DMS 273 treated with DMSO at 0.1 percent for 48 hours (cell line): ENCODE measurements at regions not wholly inside any gene's neighbourhood (a gene's known extent, or its start where the extent isn't known, plus 50 kb on each side); places are given as distances from the start of the nearest gene placed in this dataset.
A peak's percentile ranks its signal among the peaks of the same experiment; 100 is the strongest.
"Not testable (repeated sequence)": the region's sequence is repeated elsewhere in the genome, so short reads cannot be mapped to it uniquely, and the experiment has no call there.

Source experiments
- DNase-seq: peaks from one replicate; lab custom pipeline; 2025; lab: John Stamatoyannopoulos, UW

- DNase-seq, result no peak
Measured at GRCh38 chr22:17318817-17319216, 50.4 kb upstream of the CECR2 start.

GRCh38 chr22:17315310-17315709, 54.0 kb upstream of the CECR2 start:
- DNase-seq, result no peak

- DNase-seq, result no peak
Measured at GRCh38 chr22:17314487-17314886, 54.8 kb upstream of the CECR2 start.

GRCh38 chr22:17313626-17314025, 55.6 kb upstream of the CECR2 start:
- no peak for DNase-seq

GRCh38 chr22:17307566-17307965, 61.7 kb upstream of the CECR2 start:
- DNase-seq, result no peak

GRCh38 chr22:17305076-17305475, 64.2 kb upstream of the CECR2 start:
- no peak for DNase-seq

- DNase-seq, result no peak
Measured at GRCh38 chr22:17303840-17304779, 65.2 kb upstream of the CECR2 start.

GRCh38 chr22:17303441-17303839, 65.8 kb upstream of the CECR2 start:
- no peak for DNase-seq

- no peak for DNase-seq
Measured at GRCh38 chr22:17302616-17303015, 66.6 kb upstream of the CECR2 start.

- no peak for DNase-seq
Measured at GRCh38 chr22:17300926-17301325, 68.3 kb upstream of the CECR2 start.

- not testable (repeated sequence) for DNase-seq
Measured at GRCh38 chr22:17298805-17299502, 70.3 kb upstream of the CECR2 start.

- DNase-seq, result no peak
Measured at GRCh38 chr22:17285656-17286055, 66.4 kb upstream of the ADA2 start.

- no peak for DNase-seq
Measured at GRCh38 chr22:17284888-17285287, 65.7 kb upstream of the ADA2 start.

- no peak for DNase-seq
Measured at GRCh38 chr22:17284466-17284865, 65.2 kb upstream of the ADA2 start.

GRCh38 chr22:17283865-17284264, 64.6 kb upstream of the ADA2 start:
- not testable (repeated sequence) for DNase-seq

- DNase-seq, result no peak
Measured at GRCh38 chr22:17283423-17283822, 64.2 kb upstream of the ADA2 start.

GRCh38 chr22:17281440-17281841, 62.2 kb upstream of the ADA2 start:
- no peak for DNase-seq

GRCh38 chr22:17281026-17281425, 61.8 kb upstream of the ADA2 start:
- DNase-seq, result no peak

- DNase-seq, result no peak
Measured at GRCh38 chr22:17272511-17272991, 53.3 kb upstream of the ADA2 start.

- DNase-seq, result no peak
Measured at GRCh38 chr22:17271711-17272451, 52.6 kb upstream of the ADA2 start.

GRCh38 chr22:17269607-17270261, 50.5 kb upstream of the ADA2 start:
- peak; percentile 34 for DNase-seq

GRCh38 chr22:17269224-17269606, 50.0 kb upstream of the ADA2 start:
- DNase-seq, result peak; percentile 19
